Fibroblast of lung (primary cell): ENCODE measurements at regions not wholly inside any gene's neighbourhood (a gene's known extent, or its start where the extent isn't known, plus 50 kb on each side); places are given as distances from the start of the nearest gene placed in this dataset.

ENCODE experiments used
- CTCF ChIP-seq, 2 donors: IDR thresholded peaks in 1 of 2; conservative IDR thresholded peaks in 1 of 2; 1 replicate in 1 of 2; 2 replicates in 1 of 2; pipeline ENCODE4 v1.5.1; 2011 to 2012; ENCODE audit warnings: low read length in 2 of 2, control low read depth in 1 of 2, inconsistent platforms in 1 of 2, low read depth in 1 of 2, mild to moderate bottlenecking in 1 of 2
- EZH2 ChIP-seq: IDR thresholded peaks from 2 replicates; pipeline ENCODE4 v1.5.1; 2012; ENCODE audit warnings: low read length, control low read depth, mild to moderate bottlenecking; ENCODE audit errors: missing control alignments

GRCh38 chr15:46644501-46645481, 1010.0 kb downstream of the SQOR start:
- TF ChIP-seq CTCF (conservative IDR thresholded peaks at IDR 0.05 in 1 of 2, IDR thresholded peaks at IDR 0.05 in 1 of 2; ENCODE audit: low read depth in 1 of 2, low read length in 2 of 2) (no peak), EZH2 (no peak)
